Mesenchymal stem cell (in vitro differentiated cells and primary cell): ENCODE measurements at regions not wholly inside any gene's neighbourhood (a gene's known extent, or its start where the extent isn't known, plus 50 kb on each side); places are given as distances from the start of the nearest gene placed in this dataset.
A peak's percentile ranks its signal among the peaks of the same experiment; 100 is the strongest.

Source experiments
- DNase-seq: peaks from one replicate; pipeline ENCODE4 v3.0.0-alpha.2; 2013
- H2AFZ ChIP-seq: one replicate; pipeline ENCODE4 v1.6.1; 2013; ENCODE audit warnings: low read depth, mild to moderate bottlenecking, control low read depth, inconsistent platforms, low read length, moderate library complexity
- H2AK5ac ChIP-seq: 2 replicates; pipeline ENCODE4 v1.6.1; 2013; ENCODE audit warnings: low read length, moderate library complexity, mild to moderate bottlenecking, inconsistent platforms; ENCODE audit not compliant: severe bottlenecking
- H2BK120ac ChIP-seq: one replicate; pipeline ENCODE4 v1.6.1; 2013; ENCODE audit warnings: low read depth, mild to moderate bottlenecking, inconsistent platforms, low read length, moderate library complexity
- H2BK12ac ChIP-seq, 2 experiments: one replicate each; pipeline ENCODE4 v1.6.1; 2013; ENCODE audit warnings: inconsistent platforms in 2 of 2, low read length in 2 of 2, mild to moderate bottlenecking in 2 of 2, moderate library complexity in 2 of 2, control low read depth in 1 of 2
- H2BK15ac ChIP-seq: one replicate; pipeline ENCODE4 v1.6.1; 2013; ENCODE audit warnings: mild to moderate bottlenecking, low read depth, inconsistent platforms; ENCODE audit not compliant: poor library complexity, severe bottlenecking
- H2BK5ac ChIP-seq: 2 replicates; pipeline ENCODE4 v1.6.1; 2013; ENCODE audit warnings: low read depth, mild to moderate bottlenecking, low read length, control low read depth, inconsistent platforms; ENCODE audit not compliant: poor library complexity, severe bottlenecking
- H3K14ac ChIP-seq, 2 experiments: one replicate each; pipeline ENCODE4 v1.6.1; 2013; ENCODE audit warnings: inconsistent platforms in 2 of 2, low read length in 2 of 2, control low read depth in 1 of 2, mild to moderate bottlenecking in 1 of 2, moderate library complexity in 1 of 2
- H3K18ac ChIP-seq, 2 experiments: one replicate each; pipeline ENCODE4 v1.6.1; 2013; ENCODE audit warnings: inconsistent platforms in 2 of 2, low read length in 2 of 2, control low read depth in 1 of 2, low read depth in 1 of 2, mild to moderate bottlenecking in 1 of 2
- H3K23ac ChIP-seq, 2 experiments: one replicate each; pipeline ENCODE4 v1.6.1; 2013; ENCODE audit warnings: inconsistent platforms in 2 of 2, low read length in 2 of 2, mild to moderate bottlenecking in 2 of 2, moderate library complexity in 2 of 2, control low read depth in 1 of 2
- H3K27ac ChIP-seq: 2 replicates; pipeline ENCODE4 v1.5.1; 2013; ENCODE audit warnings: mild to moderate bottlenecking, moderate library complexity, low read length, control low read depth, inconsistent platforms; ENCODE audit not compliant: poor library complexity, severe bottlenecking
- H3K27me3 ChIP-seq, 2 experiments: 2 replicates each; pipeline versions ENCODE4 v1.6.1 to v1.7.0; 2013; ENCODE audit warnings: low read length in 2 of 2, mild to moderate bottlenecking in 2 of 2, moderate library complexity in 2 of 2, control low read depth in 1 of 2, inconsistent platforms in 1 of 2; ENCODE audit not compliant: control insufficient read depth in 1 of 2, insufficient read depth in 1 of 2
- H3K36me3 ChIP-seq, 2 experiments: 2 replicates each; pipeline versions ENCODE4 v1.6.1 to v1.7.0; 2013; ENCODE audit warnings: low read length in 2 of 2, control low read depth in 1 of 2, inconsistent platforms in 1 of 2, low read depth in 1 of 2, mild to moderate bottlenecking in 1 of 2; ENCODE audit not compliant: insufficient read depth in 2 of 2, control insufficient read depth in 1 of 2
- H3K4ac ChIP-seq, 2 experiments: one replicate each; pipeline ENCODE4 v1.6.1; 2013; ENCODE audit warnings: inconsistent platforms in 2 of 2, low read length in 2 of 2, mild to moderate bottlenecking in 2 of 2, moderate library complexity in 2 of 2, control low read depth in 1 of 2, low read depth in 1 of 2
- H3K4me1 ChIP-seq: 2 replicates; pipeline ENCODE4 v1.6.1; 2013; ENCODE audit warnings: low read depth, low read length, control low read depth; ENCODE audit not compliant: control insufficient read depth, insufficient read depth
- H3K4me2 ChIP-seq: 2 replicates; pipeline ENCODE4 v1.6.1; 2013; ENCODE audit warnings: low read length, mild to moderate bottlenecking, inconsistent platforms; ENCODE audit not compliant: poor library complexity, severe bottlenecking
- H3K4me3 ChIP-seq, 2 experiments: 2 replicates each; pipeline versions ENCODE4 v1.5.1 to v1.7.0; 2013; ENCODE audit warnings: low read length in 2 of 2, mild to moderate bottlenecking in 2 of 2, control low read depth in 1 of 2, low read depth in 1 of 2; ENCODE audit not compliant: insufficient read depth in 1 of 2
- H3K79me1 ChIP-seq: replicated peaks from 2 replicates; pipeline ENCODE4 v1.6.1; 2013; ENCODE audit warnings: mild to moderate bottlenecking, control low read depth, low read length, inconsistent platforms; ENCODE audit not compliant: poor library complexity, severe bottlenecking
- H3K9ac ChIP-seq: 2 replicates; pipeline ENCODE4 v1.7.0; 2013; ENCODE audit warnings: mild to moderate bottlenecking, low read length, moderate library complexity
- H3K9me3 ChIP-seq: 2 replicates; pipeline ENCODE4 v1.7.0; 2013; ENCODE audit warnings: mild to moderate bottlenecking, low read length; ENCODE audit not compliant: control insufficient read depth
- H4K8ac ChIP-seq: one replicate; pipeline ENCODE4 v1.6.1; 2013; ENCODE audit warnings: inconsistent platforms, mild to moderate bottlenecking, low read length, moderate library complexity
- H4K91ac ChIP-seq: one replicate; pipeline ENCODE4 v1.6.1; 2013; ENCODE audit warnings: mild to moderate bottlenecking, low read length, inconsistent platforms
- WGBS: methylation state at CpG from one replicate; pipeline ENCODE4 v1.1.7; 2013; ENCODE audit warnings: mixed read lengths; 5-methylcytosine and 5-hydroxymethylcytosine counted together

DNA sequence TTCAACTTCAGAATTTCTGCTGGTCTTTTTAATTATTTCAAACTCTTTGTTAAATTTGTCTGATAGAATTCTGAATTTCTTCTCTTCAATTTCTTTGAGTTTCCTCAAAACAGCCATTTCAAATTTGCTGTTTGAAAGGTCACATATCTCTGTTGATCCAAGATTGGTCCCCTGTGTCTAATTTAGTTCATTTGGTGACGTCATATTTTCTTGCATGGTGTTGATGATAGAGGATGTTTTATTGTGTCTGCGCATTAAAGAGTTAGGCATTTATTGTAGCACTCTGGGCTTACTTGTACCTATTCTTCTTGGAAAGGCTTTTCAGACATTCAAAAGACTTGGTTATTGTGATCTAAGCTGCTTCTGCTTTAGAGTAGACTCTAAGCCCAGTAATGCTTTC, 698.4 kb upstream of the LRRTM1 start:
- Histone ChIP-seq H3K9ac (no peak overlapping the region), H3K18ac (no peak overlapping the region), H4K91ac (no peak overlapping the region), H3K4me3 (no peak overlapping the region), H3K4ac (no peak overlapping the region), H3K4me1 (no peaks in the 10 kb centered on the region), H3K14ac (no peak overlapping the region), H3K79me1 (no peaks in the 10 kb centered on the region), H2BK15ac (no peak overlapping the region), H2AK5ac (no peak overlapping the region), H2BK5ac (no peak overlapping the region), H2BK120ac (no peak overlapping the region), H3K23ac (no peak overlapping the region), H3K4me2 (no peak overlapping the region), H3K27me3 (no peaks in the 10 kb centered on the region), H2AFZ (no peak overlapping the region), H3K27ac (no peak overlapping the region), H2BK12ac (no peak overlapping the region), H3K9me3 (peaks cover 56% of the 10 kb centered on the region), H4K8ac (no peak overlapping the region), H3K36me3 (no peaks in the 10 kb centered on the region)
- DNase-seq, result no peak
- 78% methylated on average over 2 of the region's 2 CpGs for WGBS

DNA sequence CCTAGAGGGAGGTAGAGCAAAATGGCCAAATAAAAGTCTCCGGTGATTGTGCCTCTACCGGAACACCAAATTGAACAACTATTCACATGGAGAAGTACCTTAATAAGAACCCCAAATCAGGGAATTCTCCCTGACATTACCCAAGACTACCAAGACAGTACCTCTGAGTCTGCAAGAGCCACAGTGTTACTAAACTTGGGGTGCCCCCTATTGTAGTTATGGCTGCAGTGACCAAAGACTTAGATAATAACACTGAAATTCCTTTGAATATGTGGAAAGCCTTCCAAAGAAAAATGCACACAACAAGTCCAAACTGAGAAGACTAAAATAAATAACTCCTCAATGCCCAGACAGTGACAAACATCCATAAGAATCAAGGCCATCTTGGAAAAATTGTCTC, 682.9 kb upstream of the LRRTM1 start:
- WGBS, result 97% methylated on average over 2 of the region's 2 CpGs

GRCh38 chr2:80969900-80970299, 665.3 kb upstream of the LRRTM1 start:
- H3K4me3 ChIP-seq, result no peak overlapping the region
- H2BK12ac ChIP-seq, result no peak overlapping the region
- H3K79me1 ChIP-seq, result no peaks in the 10 kb centered on the region
- H2BK5ac ChIP-seq, result no peak overlapping the region
- no peak overlapping the region for H4K8ac ChIP-seq
- H3K14ac ChIP-seq, result no peak overlapping the region
- H4K91ac ChIP-seq, result no peak overlapping the region
- no peak overlapping the region for H2AFZ ChIP-seq
- H3K23ac ChIP-seq, result no peak overlapping the region
- H3K27ac ChIP-seq, result no peak overlapping the region
- no peak overlapping the region for H3K18ac ChIP-seq
- H3K9ac ChIP-seq, result no peak overlapping the region
- no peak overlapping the region for H3K4ac ChIP-seq
- no peak overlapping the region for H2AK5ac ChIP-seq
- DNase-seq, result no peak
- no peak overlapping the region for H2BK15ac ChIP-seq
- H2BK120ac ChIP-seq, result no peak overlapping the region
- peaks cover 43% of the 10 kb centered on the region for H3K9me3 ChIP-seq
- H3K27me3 ChIP-seq, result no peaks in the 10 kb centered on the region
- no peak overlapping the region for H3K4me2 ChIP-seq
- no peaks in the 10 kb centered on the region for H3K4me1 ChIP-seq
- no peaks in the 10 kb centered on the region for H3K36me3 ChIP-seq

More for the DNA sequence above, 682.9 kb upstream of the LRRTM1 start:
- Histone ChIP-seq H3K36me3 (no peaks in the 10 kb centered on the region), H3K27ac (no peak overlapping the region), H3K4ac (no peak overlapping the region), H3K4me2 (no peak overlapping the region), H3K79me1 (no peaks in the 10 kb centered on the region), H2BK5ac (no peak overlapping the region), H3K9ac (no peak overlapping the region), H3K14ac (no peak overlapping the region), H3K27me3 (no peaks in the 10 kb centered on the region), H3K18ac (no peak overlapping the region), H2AK5ac (no peak overlapping the region), H3K4me3 (no peak overlapping the region), H2BK12ac (no peak overlapping the region), H3K4me1 (no peaks in the 10 kb centered on the region), H2BK15ac (no peak overlapping the region), H4K8ac (no peak overlapping the region), H3K9me3 (peaks cover 18% of the 10 kb centered on the region), H4K91ac (no peak overlapping the region), H2AFZ (no peak overlapping the region), H3K23ac (no peak overlapping the region), H2BK120ac (no peak overlapping the region)
- no peak for DNase-seq

DNA sequence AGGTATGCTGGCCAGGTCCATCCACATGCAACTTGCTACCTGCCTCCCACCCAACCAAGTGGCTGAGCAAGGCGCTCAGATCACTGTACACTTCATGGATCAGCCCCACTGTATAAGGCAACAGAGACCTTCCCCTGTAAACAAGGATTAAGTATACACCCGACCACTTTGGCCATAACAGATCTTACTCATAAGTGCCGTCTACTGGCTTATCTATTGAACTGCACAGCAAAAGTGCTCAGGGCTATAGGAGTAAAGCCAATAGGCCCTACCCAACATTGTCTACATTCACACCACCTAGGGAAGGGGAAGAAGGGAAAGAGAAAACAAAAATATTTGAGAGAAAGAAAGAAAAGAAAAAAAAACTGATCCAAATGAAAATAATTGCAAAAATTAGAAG, 663.9 kb upstream of the LRRTM1 start:
- H3K4ac ChIP-seq, result no peak overlapping the region
- H2AFZ ChIP-seq, result no peak overlapping the region
- no peak overlapping the region for H2BK5ac ChIP-seq
- H3K79me1 ChIP-seq, result no peaks in the 10 kb centered on the region
- no peak overlapping the region for H3K27ac ChIP-seq
- H4K91ac ChIP-seq, result peak overlapping the region; percentile 25
- H3K9ac ChIP-seq, result no peak overlapping the region
- no peak overlapping the region for H2AK5ac ChIP-seq
- H2BK120ac ChIP-seq, result no peak overlapping the region
- peaks cover 55% of the 10 kb centered on the region for H3K9me3 ChIP-seq
- no peak overlapping the region for H2BK12ac ChIP-seq
- no peaks in the 10 kb centered on the region for H3K27me3 ChIP-seq
- no peak overlapping the region for H3K4me3 ChIP-seq
- no peak overlapping the region for H3K14ac ChIP-seq
- 27% methylated on average over 1 of the region's 3 CpGs for WGBS
- no peak overlapping the region for H2BK15ac ChIP-seq
- DNase-seq, result no peak
- H3K36me3 ChIP-seq, result no peaks in the 10 kb centered on the region
- H4K8ac ChIP-seq, result no peak overlapping the region
- no peaks in the 10 kb centered on the region for H3K4me1 ChIP-seq
- no peak overlapping the region for H3K23ac ChIP-seq
- H3K18ac ChIP-seq, result no peak overlapping the region
- no peak overlapping the region for H3K4me2 ChIP-seq
